Epithelial cell of esophagus (primary cell): ENCODE measurements at regions not wholly inside any gene's neighbourhood (a gene's known extent, or its start where the extent isn't known, plus 50 kb on each side); places are given as distances from the start of the nearest gene placed in this dataset.

Experiments
- DNase-seq: peaks from one replicate; pipeline ENCODE4 v3.0.0; 2010; ENCODE audit warnings: low read depth
- H3K4me3 ChIP-seq: 2 replicates; pipeline ENCODE4 v1.5.1; 2011; ENCODE audit warnings: mild to moderate bottlenecking, low read length, control low read depth
- CTCF ChIP-seq: IDR thresholded peaks from 2 replicates; pipeline ENCODE4 v1.5.1; 2011; ENCODE audit warnings: low read depth, mild to moderate bottlenecking, low read length, control low read depth, inconsistent platforms; ENCODE audit not compliant: insufficient read depth; ENCODE audit errors: missing control alignments

- no peak overlapping the region for H3K4me3 ChIP-seq
- no peak for TF ChIP-seq CTCF
- DNase-seq: no peak
These were observed 144.6 kb upstream of the PRSS1 start for GRCh38 chr7:142604671-142605070.

GRCh38 chr7:142603870-142604448 is 145.3 kb upstream of the PRSS1 start:
- no peak overlapping the region for H3K4me3 ChIP-seq
- DNase-seq: peak; percentile 60
- peak; percentile 87 for TF ChIP-seq CTCF

- H3K4me3 ChIP-seq: no peak overlapping the region
- DNase-seq: no peak
- no peak for TF ChIP-seq CTCF
These were observed 146.5 kb upstream of the PRSS1 start for GRCh38 chr7:142602756-142603155.

- TF ChIP-seq CTCF: no peak
- H3K4me3 ChIP-seq: no peak overlapping the region
- DNase-seq: no peak
These were observed 147.1 kb upstream of the PRSS1 start for GRCh38 chr7:142602183-142602582.

GRCh38 chr7:142598297-142598696 is 151.0 kb upstream of the PRSS1 start:
- DNase-seq: no peak

GRCh38 chr7:142597547-142597946 is 151.7 kb upstream of the PRSS1 start:
- TF ChIP-seq CTCF: no peak
- no peak for DNase-seq
- no peak overlapping the region for H3K4me3 ChIP-seq

More at GRCh38 chr7:142598297-142598696, 151.0 kb upstream of the PRSS1 start:
- no peak for TF ChIP-seq CTCF
- no peak overlapping the region for H3K4me3 ChIP-seq

- TF ChIP-seq CTCF: no peak
- DNase-seq: no peak
- H3K4me3 ChIP-seq: no peak overlapping the region
These were observed 153.3 kb upstream of the PRSS1 start for GRCh38 chr7:142595816-142596516.
